ENCODE measurements at regions not wholly inside any gene's neighbourhood (a gene's known extent, or its start where the extent isn't known, plus 50 kb on each side); places are given as distances from the start of the nearest gene placed in this dataset.

- H3K4me1 Mint-ChIP-seq: no peaks in the 10 kb centered on the region
- intact Hi-C loops (cut with DNase I, micrococcal nuclease): no loop called here
- no peaks in the 10 kb centered on the region for H3K36me3 Mint-ChIP-seq (ENCODE audit: low read depth)
- H3K4me3 Mint-ChIP-seq: no peak overlapping the region
- H3K27ac Mint-ChIP-seq: no peak overlapping the region
- no peak for DNase-seq
- no peaks in the 10 kb centered on the region for H3K9me3 Mint-ChIP-seq (ENCODE audit: low read depth)
- no peak for ATAC-seq
- ChIA-PET CTCF (no interaction called here), POLR2A (no interaction called here)
- H3K27me3 Mint-ChIP-seq: no peaks in the 10 kb centered on the region
Observed at GRCh38 chr12:24036438-24037216, 87.2 kb upstream of the SOX5 start.

- Mint-ChIP-seq H3K36me3 (ENCODE audit: low read depth) (no peaks in the 10 kb centered on the region), H3K4me3 (no peak overlapping the region), H3K27me3 (no peaks in the 10 kb centered on the region), H3K9me3 (ENCODE audit: low read depth) (no peaks in the 10 kb centered on the region), H3K4me1 (no peaks in the 10 kb centered on the region), H3K27ac (no peak overlapping the region)
- ChIA-PET CTCF (no interaction called here), POLR2A (no interaction called here)
- ATAC-seq (no peak), DNase-seq (no peak)
- intact Hi-C loops (cut with DNase I, micrococcal nuclease): no loop called here
Observed at GRCh38 chr12:24034894-24035293, 85.4 kb upstream of the SOX5 start.

- no peaks in the 10 kb centered on the region for H3K27me3 Mint-ChIP-seq
- CTCF ChIA-PET: no interaction called here
- no peak for DNase-seq
Observed at GRCh38 chr12:24034160-24034559, 84.7 kb upstream of the SOX5 start.

GRCh38 chr12:24027352-24027751 is 77.9 kb upstream of the SOX5 start:
- POLR2A ChIA-PET: no interaction called here
- intact Hi-C loops (cut with DNase I, micrococcal nuclease): no loop called here

More at GRCh38 chr12:24034160-24034559, 84.7 kb upstream of the SOX5 start:
- POLR2A ChIA-PET: no interaction called here
- no peaks in the 10 kb centered on the region for H3K36me3 Mint-ChIP-seq (ENCODE audit: low read depth)
- H3K9me3 Mint-ChIP-seq (ENCODE audit: low read depth): no peaks in the 10 kb centered on the region
- H3K4me3 Mint-ChIP-seq: no peak overlapping the region
- intact Hi-C loops (cut with DNase I, micrococcal nuclease): no loop called here
- ATAC-seq: no peak
- H3K27ac Mint-ChIP-seq: no peak overlapping the region
- H3K4me1 Mint-ChIP-seq: no peaks in the 10 kb centered on the region

GRCh38 chr12:24025153-24025798 is 75.8 kb upstream of the SOX5 start:
- ATAC-seq: no peak
- Mint-ChIP-seq H3K27ac (no peak overlapping the region), H3K36me3 (ENCODE audit: low read depth) (no peaks in the 10 kb centered on the region), H3K4me3 (no peak overlapping the region), H3K4me1 (no peaks in the 10 kb centered on the region), H3K27me3 (no peaks in the 10 kb centered on the region), H3K9me3 (ENCODE audit: low read depth) (no peaks in the 10 kb centered on the region)
- CTCF ChIA-PET: no interaction called here
- intact Hi-C loops (cut with DNase I, micrococcal nuclease): no loop called here
- no peak for DNase-seq
- POLR2A ChIA-PET: no interaction called here

More at GRCh38 chr12:24027352-24027751, 77.9 kb upstream of the SOX5 start:
- Mint-ChIP-seq H3K27ac (no peak overlapping the region), H3K4me3 (no peak overlapping the region), H3K9me3 (ENCODE audit: low read depth) (no peaks in the 10 kb centered on the region), H3K36me3 (ENCODE audit: low read depth) (no peaks in the 10 kb centered on the region), H3K27me3 (no peaks in the 10 kb centered on the region), H3K4me1 (no peaks in the 10 kb centered on the region)
- DNase-seq: no peak
- ATAC-seq: no peak
- CTCF ChIA-PET: no interaction called here

- no peak overlapping the region for H3K4me3 Mint-ChIP-seq
- ChIA-PET CTCF (no interaction called here), POLR2A (no interaction called here)
- intact Hi-C loops (cut with DNase I, micrococcal nuclease): no loop called here
- H3K27me3 Mint-ChIP-seq: no peaks in the 10 kb centered on the region
- H3K36me3 Mint-ChIP-seq (ENCODE audit: low read depth): no peaks in the 10 kb centered on the region
- no peaks in the 10 kb centered on the region for H3K4me1 Mint-ChIP-seq
- H3K9me3 Mint-ChIP-seq (ENCODE audit: low read depth): no peaks in the 10 kb centered on the region
- no peak overlapping the region for H3K27ac Mint-ChIP-seq
- no peak for ATAC-seq
- DNase-seq: no peak
Observed at GRCh38 chr12:24023081-24023480, 73.6 kb upstream of the SOX5 start.

GRCh38 chr12:24021164-24021502 is 71.7 kb upstream of the SOX5 start:
- DNase-seq: no peak
- H3K36me3 Mint-ChIP-seq (ENCODE audit: low read depth): no peaks in the 10 kb centered on the region
- H3K27me3 Mint-ChIP-seq: no peaks in the 10 kb centered on the region
- intact Hi-C loops (cut with DNase I, micrococcal nuclease): no loop called here
- no peak overlapping the region for H3K27ac Mint-ChIP-seq
- peaks cover 4% of the 10 kb centered on the region for H3K9me3 Mint-ChIP-seq (ENCODE audit: low read depth)
- CTCF ChIA-PET: no interaction called here
- ATAC-seq: no peak
- no peak overlapping the region for H3K4me3 Mint-ChIP-seq
- POLR2A ChIA-PET: no interaction called here
- no peaks in the 10 kb centered on the region for H3K4me1 Mint-ChIP-seq

- CTCF ChIA-PET: interaction anchor here (1.0 kb wide), 1 partner anchor 49 kb away, joined by 3 read pairs; no protein-coding TSS in a partner anchor
- H3K4me1 Mint-ChIP-seq: no peaks in the 10 kb centered on the region
- H3K4me3 Mint-ChIP-seq: no peak overlapping the region
Observed at GRCh38 chr12:24020397-24021163, 71.1 kb upstream of the SOX5 start.

GRCh38 chr12:24015833-24016160 is 66.3 kb upstream of the SOX5 start:
- H3K36me3 Mint-ChIP-seq (ENCODE audit: low read depth): no peaks in the 10 kb centered on the region
- H3K27me3 Mint-ChIP-seq: no peaks in the 10 kb centered on the region
- H3K27ac Mint-ChIP-seq: no peak overlapping the region
- ChIA-PET POLR2A (no interaction called here), CTCF (no interaction called here)
- no peak overlapping the region for H3K4me3 Mint-ChIP-seq
- DNase-seq (no peak), ATAC-seq (no peak)
- intact Hi-C loops (cut with DNase I, micrococcal nuclease): no loop called here
- no peaks in the 10 kb centered on the region for H3K4me1 Mint-ChIP-seq
- H3K9me3 Mint-ChIP-seq (ENCODE audit: low read depth): peaks cover 4% of the 10 kb centered on the region

More at GRCh38 chr12:24020397-24021163, 71.1 kb upstream of the SOX5 start:
- ATAC-seq: no peak
- H3K27me3 Mint-ChIP-seq: no peaks in the 10 kb centered on the region
- no peak for DNase-seq
- H3K9me3 Mint-ChIP-seq (ENCODE audit: low read depth): peaks cover 4% of the 10 kb centered on the region
- POLR2A ChIA-PET: no interaction called here
- no peak overlapping the region for H3K27ac Mint-ChIP-seq
- intact Hi-C loops (cut with DNase I, micrococcal nuclease): no loop called here
- no peaks in the 10 kb centered on the region for H3K36me3 Mint-ChIP-seq (ENCODE audit: low read depth)

- POLR2A ChIA-PET: no interaction called here
- CTCF ChIA-PET: interaction anchor here (0.5 kb wide), 1 partner anchor 383 kb away, joined by 5 read pairs; no protein-coding TSS in a partner anchor
- peaks cover 4% of the 10 kb centered on the region for H3K9me3 Mint-ChIP-seq (ENCODE audit: low read depth)
Observed at GRCh38 chr12:24014915-24015832, 65.7 kb upstream of the SOX5 start.

GRCh38 chr12:24014240-24014639 is 64.8 kb upstream of the SOX5 start:
- Mint-ChIP-seq H3K4me1 (no peaks in the 10 kb centered on the region), H3K27ac (no peak overlapping the region), H3K9me3 (ENCODE audit: low read depth) (peaks cover 4% of the 10 kb centered on the region), H3K4me3 (no peak overlapping the region), H3K36me3 (ENCODE audit: low read depth) (no peaks in the 10 kb centered on the region), H3K27me3 (no peaks in the 10 kb centered on the region)
- POLR2A ChIA-PET: no interaction called here
- DNase-seq (no peak), ATAC-seq (no peak)
- intact Hi-C loops (cut with DNase I, micrococcal nuclease): no loop called here
- CTCF ChIA-PET: interaction anchor here (0.5 kb wide), 1 partner anchor 384 kb away, joined by 5 read pairs; no protein-coding TSS in a partner anchor

More at GRCh38 chr12:24014915-24015832, 65.7 kb upstream of the SOX5 start:
- no peak for ATAC-seq
- DNase-seq: no peak
- H3K36me3 Mint-ChIP-seq (ENCODE audit: low read depth): no peaks in the 10 kb centered on the region
- H3K27ac Mint-ChIP-seq: no peak overlapping the region
- intact Hi-C loops (cut with DNase I, micrococcal nuclease): no loop called here
- no peaks in the 10 kb centered on the region for H3K4me1 Mint-ChIP-seq
- no peaks in the 10 kb centered on the region for H3K27me3 Mint-ChIP-seq
- H3K4me3 Mint-ChIP-seq: no peak overlapping the region
